Coronary artery (tissue), 2 donors: ENCODE measurements at regions not wholly inside any gene's neighbourhood (a gene's known extent, or its start where the extent isn't known, plus 50 kb on each side); places are given as distances from the start of the nearest gene placed in this dataset.

ENCODE experiments used
- DNase-seq: peaks from one replicate; pipeline ENCODE4 v3.0.0-alpha.2; 2017; ENCODE audit warnings: low spot score
- H3K27ac ChIP-seq, 2 donors: fragments of 200-600 bp; sonication (generic); one replicate each; pipeline ENCODE4 v1.5.1; 2016 to 2019
- H3K4me3 ChIP-seq: fragments of 200-600 bp; sonication (generic); 2 replicates; pipeline ENCODE4 v1.5.1; 2016; ENCODE audit warnings: mild to moderate bottlenecking, moderate library complexity
- CTCF ChIP-seq: fragments of 200-600 bp; sonication (generic); IDR thresholded peaks from one replicate; pipeline ENCODE4 v1.5.1; 2019; ENCODE audit warnings: antibody characterized with exemption

DNA sequence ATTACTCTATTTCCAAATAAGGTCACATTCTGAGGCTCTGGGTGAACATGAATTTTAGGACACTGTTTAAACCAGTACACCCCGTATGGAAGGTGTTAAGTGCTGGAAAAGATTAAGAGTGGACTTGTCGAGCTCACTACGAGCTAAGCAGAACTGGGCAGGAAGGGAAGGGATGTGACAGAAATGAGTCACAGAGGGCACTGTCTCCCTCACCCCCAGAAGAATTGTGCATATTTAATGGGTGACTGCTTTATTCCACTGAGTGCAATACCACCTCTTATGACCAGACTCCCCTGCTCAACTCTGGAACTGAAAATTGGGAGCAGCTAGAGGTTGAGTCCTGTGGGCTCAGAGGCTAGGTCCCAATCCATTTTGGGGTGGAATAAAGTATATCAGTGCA lies 187.4 kb upstream of the RPS6KA3 start:
- Histone ChIP-seq H3K4me3 (no peak overlapping the region), H3K27ac (no peak overlapping the region)
- no peak for TF ChIP-seq CTCF

GRCh38 chrX:20452487-20452886 lies 185.8 kb upstream of the RPS6KA3 start:
- TF ChIP-seq CTCF = no peak
- no peak overlapping the region for H3K4me3 ChIP-seq
- no peak for DNase-seq
- no peak overlapping the region for H3K27ac ChIP-seq

More for the DNA sequence above, 187.4 kb upstream of the RPS6KA3 start:
- no peak for DNase-seq

DNA sequence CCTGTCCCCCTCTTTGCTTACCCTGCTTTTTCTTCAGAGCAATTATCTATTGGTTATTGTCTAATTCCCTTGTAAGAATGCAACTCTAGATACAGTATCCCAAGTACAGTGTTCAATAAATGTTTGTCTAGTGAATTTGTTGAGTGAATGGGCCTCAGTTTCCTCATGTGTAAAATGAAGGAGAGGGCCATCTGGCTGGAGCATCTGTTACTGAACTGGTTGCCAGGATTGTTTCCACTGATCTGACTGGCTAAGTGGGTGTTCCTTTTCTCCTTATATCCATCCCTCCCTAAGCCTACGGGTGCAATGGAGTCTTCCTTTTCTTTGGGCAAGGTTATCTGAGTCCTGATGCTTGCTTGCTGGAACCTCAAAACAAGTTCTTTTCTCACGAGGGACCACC lies 185.2 kb upstream of the RPS6KA3 start:
- DNase-seq = no peak
- H3K27ac ChIP-seq = no peak overlapping the region
- TF ChIP-seq CTCF = no peak
- H3K4me3 ChIP-seq = no peak overlapping the region

- DNase-seq = no peak
- no peak for TF ChIP-seq CTCF
- Histone ChIP-seq H3K4me3 (no peak overlapping the region), H3K27ac (no peak overlapping the region)
Observed at GRCh38 chrX:20445109-20445508, 178.4 kb upstream of the RPS6KA3 start.

DNA sequence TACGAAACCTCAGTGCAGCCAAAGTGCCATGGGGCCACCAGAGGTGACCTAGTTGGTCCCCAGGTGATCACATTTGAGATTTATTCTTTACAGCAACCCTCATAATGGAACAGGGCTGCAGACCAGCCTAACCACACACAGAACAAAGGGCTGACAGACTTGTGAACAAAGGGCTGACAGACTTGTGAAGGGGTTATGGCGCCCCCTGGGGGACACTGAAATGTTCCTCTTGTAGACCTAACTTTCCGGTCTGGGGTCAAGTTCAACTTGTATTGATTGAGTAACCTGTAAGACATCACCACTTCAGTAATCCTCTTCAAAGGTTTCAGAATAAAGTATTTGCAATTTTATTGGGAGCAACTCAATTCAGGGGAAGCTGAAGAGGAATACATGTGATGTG lies 175.9 kb upstream of the RPS6KA3 start:
- peak; percentile 78 for DNase-seq

GRCh38 chrX:20441123-20441522 lies 174.4 kb upstream of the RPS6KA3 start:
- no peak for DNase-seq
- no peak for TF ChIP-seq CTCF
- H3K4me3 ChIP-seq = no peak overlapping the region
- no peak overlapping the region for H3K27ac ChIP-seq

More for the DNA sequence above, 175.9 kb upstream of the RPS6KA3 start:
- no peak overlapping the region for H3K27ac ChIP-seq
- H3K4me3 ChIP-seq = no peak overlapping the region
- TF ChIP-seq CTCF = peak; percentile 17

DNA sequence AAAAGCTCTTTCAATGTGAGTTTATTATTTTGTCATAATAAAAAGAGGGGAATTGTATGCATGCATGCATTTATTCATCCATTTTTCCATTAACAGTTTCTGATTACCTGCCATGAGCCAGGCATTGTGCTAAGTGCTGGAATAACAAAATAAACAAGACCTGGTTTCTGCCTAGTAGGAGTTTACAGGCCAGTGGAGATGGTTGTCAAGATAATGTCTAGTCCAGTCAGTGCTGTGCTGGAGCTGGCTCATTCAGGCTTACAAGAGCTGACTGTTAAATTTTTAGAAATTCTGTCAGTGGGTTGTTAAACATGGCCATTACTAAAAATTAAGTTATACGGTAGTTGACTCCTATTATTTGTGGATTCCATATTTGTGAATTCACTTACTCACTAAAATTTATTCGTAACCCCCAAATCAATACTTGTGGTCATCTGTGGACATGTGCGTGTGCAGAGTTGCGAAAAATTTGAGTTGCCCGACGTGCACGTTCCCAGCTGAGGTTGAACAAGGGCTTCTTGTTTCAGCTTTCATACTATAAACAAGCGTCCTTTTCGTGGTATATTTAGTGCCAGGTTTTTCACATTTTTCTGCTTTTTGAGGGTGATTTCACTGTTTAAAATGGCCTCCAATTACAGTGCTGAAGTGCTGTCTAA lies 172.3 kb upstream of the RPS6KA3 start:
- no peak for TF ChIP-seq CTCF
- H3K27ac ChIP-seq = no peak overlapping the region
- H3K4me3 ChIP-seq = no peak overlapping the region
- no peak for DNase-seq
